ENCODE measurements at regions not wholly inside any gene's neighbourhood (a gene's known extent, or its start where the extent isn't known, plus 50 kb on each side); places are given as distances from the start of the nearest gene placed in this dataset.

DNA sequence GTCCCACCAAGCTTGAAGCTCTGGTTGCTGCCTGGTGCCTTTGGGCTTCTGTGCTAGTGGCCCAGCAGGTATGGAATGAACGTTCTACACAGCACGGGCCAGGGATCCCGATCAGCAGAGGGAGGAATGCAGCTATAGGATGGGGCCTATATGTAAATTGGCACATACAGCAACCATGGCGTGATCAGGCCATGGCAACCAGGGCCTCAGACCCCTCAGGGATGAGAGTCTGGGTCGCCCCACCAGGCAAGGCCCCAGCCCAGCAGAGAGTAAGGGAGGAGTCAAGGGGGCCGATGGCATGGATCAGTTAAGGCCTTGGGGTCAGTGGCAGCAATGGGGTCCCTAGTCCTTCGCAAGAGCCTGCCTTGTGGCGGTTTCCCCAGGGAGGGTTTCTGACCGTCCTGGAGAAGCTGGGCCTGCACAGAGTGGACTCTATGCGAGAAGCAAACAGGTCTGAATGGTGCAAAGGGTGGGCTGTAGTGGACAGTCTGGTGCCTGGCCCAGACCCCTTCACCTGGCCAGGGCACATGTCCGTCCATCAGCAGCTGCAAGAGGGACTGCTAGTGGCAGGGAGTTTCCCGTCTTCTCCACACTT lies 98.2 kb upstream of the SLC22A11 start:
- ChIA-PET POLR2A (no interaction called here), CTCF (ENCODE audit: low intra/inter-chr PET ratio) (no interaction called here)
- Histone ChIP-seq H3K79me2 (ENCODE audit: control insufficient read depth, insufficient read depth, low read length) (no peaks in the 10 kb centered on the region), H3K9me1 (ENCODE audit: control insufficient read depth, insufficient read depth, low read length) (peaks cover 7% of the 10 kb centered on the region), H4K20me1 (replicated peaks; ENCODE audit: control insufficient read depth, insufficient read depth, low read length) (peaks cover 9% of the 10 kb centered on the region; the same call in 1 of the 2 replicates), H3K36me3 (ENCODE audit: control insufficient read depth, insufficient read depth, low read length) (no peaks in the 10 kb centered on the region), H2AFZ (ENCODE audit: low read depth, low read length) (no peak overlapping the region), H3K4me3 (no peak overlapping the region), H3K9ac (ENCODE audit: insufficient read depth in 1 of 2, low read depth in 2 of 2, low read length in 2 of 2) (no peak overlapping the region), H3K9me3 (replicated peaks; ENCODE audit: control insufficient read depth, insufficient read depth, low read depth, low read length) (no peaks in the 10 kb centered on the region), H3K4me2 (ENCODE audit: insufficient read depth, low read length) (no peak overlapping the region), H3K4me1 (replicated peaks in 1 of 2; ENCODE audit: control insufficient read depth in 2 of 2, insufficient read depth in 2 of 2, low read length in 2 of 2) (0 out of 5 replicates have a peak, but pooled peaks cover 0 to 4% of the 10 kb centered on the region in 2 experiments), H3K27me3 (ENCODE audit: control insufficient read depth in 2 of 2, insufficient read depth in 2 of 2, low read length in 2 of 2) (peaks cover 27 to 58% of the 10 kb centered on the region in 2 experiments), H3K27ac (ENCODE audit: extremely low read depth, low read depth, low read length) (no peak overlapping the region)
- in situ Hi-C loops (cut with MboI) (no loop called here), intact Hi-C loops (cut with micrococcal nuclease) (no loop called here)
- no peak for TF ChIP-seq SNAPC5 (CRISPR knock-in tag; IDR thresholded peaks at IDR 0.05)
- no peak for DNase-seq (ENCODE audit: extremely low read depth in 1 of 4, low spot score in 3 of 4)
- no TSS peak for BruUV-seq (replicated peaks)
- 12% methylated on average over 12 of the region's 12 CpGs for WGBS (ENCODE audit: insufficient coverage, low coverage, missing lambda C conversion rate)
- ATAC-seq: no peak
- no peak for FAIRE-seq

GRCh38 chr11:64458997-64459396 lies 96.7 kb upstream of the SLC22A11 start:
- in situ Hi-C loops (cut with MboI): no loop called here
- Histone ChIP-seq H3K9ac (ENCODE audit: insufficient read depth in 1 of 2, low read depth in 2 of 2, low read length in 2 of 2) (no peak overlapping the region; a peak in 1 of 4 replicates), H3K9me3 (replicated peaks; ENCODE audit: control insufficient read depth, insufficient read depth, low read depth, low read length) (no peaks in the 10 kb centered on the region), H3K4me3 (no peak overlapping the region), H3K79me2 (ENCODE audit: control insufficient read depth, insufficient read depth, low read length) (no peaks in the 10 kb centered on the region), H3K4me1 (replicated peaks in 1 of 2; ENCODE audit: control insufficient read depth in 2 of 2, insufficient read depth in 2 of 2, low read length in 2 of 2) (0 out of 5 replicates have a peak, but pooled peaks cover 0 to 4% of the 10 kb centered on the region in 2 experiments), H3K27ac (ENCODE audit: extremely low read depth, low read depth, low read length) (no peak overlapping the region), H4K20me1 (replicated peaks; ENCODE audit: control insufficient read depth, insufficient read depth, low read length) (peaks cover 9% of the 10 kb centered on the region; the same call in 1 of the 2 replicates), H3K4me2 (ENCODE audit: insufficient read depth, low read length) (no peak overlapping the region), H3K36me3 (ENCODE audit: control insufficient read depth, insufficient read depth, low read length) (no peaks in the 10 kb centered on the region), H3K27me3 (ENCODE audit: control insufficient read depth in 2 of 2, insufficient read depth in 2 of 2, low read length in 2 of 2) (peaks cover 25 to 48% of the 10 kb centered on the region in 2 experiments), H3K9me1 (ENCODE audit: control insufficient read depth, insufficient read depth, low read length) (peaks cover 7% of the 10 kb centered on the region), H2AFZ (ENCODE audit: low read depth, low read length) (no peak overlapping the region)
- FAIRE-seq (no peak), ATAC-seq (no peak), DNase-seq (ENCODE audit: extremely low read depth in 1 of 4, low spot score in 3 of 4) (no peak)
- POLR2A ChIA-PET: interaction anchor here (0.6 kb wide), 1 partner anchor 69 kb away, joined by 3 read pairs; no protein-coding TSS in a partner anchor
- whole genome bisulfite sequencing (ENCODE audit: insufficient coverage, low coverage, missing lambda C conversion rate): 7% methylated on average over 10 of the region's 10 CpGs
- BruUV-seq (replicated peaks): no TSS peak
- CTCF ChIA-PET (ENCODE audit: low intra/inter-chr PET ratio): no interaction called here
- intact Hi-C loops (cut with micrococcal nuclease): no loop called here
- TF ChIP-seq, protein P1, sequence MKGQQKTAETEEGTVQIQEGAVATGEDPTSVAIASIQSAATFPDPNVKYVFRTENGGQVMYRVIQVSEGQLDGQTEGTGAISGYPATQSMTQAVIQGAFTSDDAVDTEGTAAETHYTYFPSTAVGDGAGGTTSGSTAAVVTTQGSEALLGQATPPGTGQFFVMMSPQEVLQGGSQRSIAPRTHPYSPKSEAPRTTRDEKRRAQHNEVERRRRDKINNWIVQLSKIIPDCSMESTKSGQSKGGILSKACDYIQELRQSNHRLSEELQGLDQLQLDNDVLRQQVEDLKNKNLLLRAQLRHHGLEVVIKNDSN (CRISPR knock-in tag; IDR thresholded peaks at IDR 0.05): no peak
- TF ChIP-seq MYNN (IDR thresholded peaks at IDR 0.05): no peak
- TF ChIP-seq MYNN (CRISPR knock-in tag; IDR thresholded peaks at IDR 0.05): no peak
- no peak for TF ChIP-seq NFXL1 (CRISPR knock-in tag; IDR thresholded peaks at IDR 0.05)
- no peak for TF ChIP-seq DMBX1 (CRISPR knock-in tag; IDR thresholded peaks at IDR 0.05; ENCODE audit: borderline replicate concordance)
- no peak for TF ChIP-seq ZNF830 (CRISPR knock-in tag; IDR thresholded peaks at IDR 0.05)
- TF ChIP-seq HEY1 (CRISPR knock-in tag; IDR thresholded peaks at IDR 0.05; ENCODE audit: borderline replicate concordance): no peak
- TF ChIP-seq ATF1 (CRISPR knock-in tag; IDR thresholded peaks at IDR 0.05): no peak
- no peak for TF ChIP-seq ATF1 (tag; IDR thresholded peaks at IDR 0.05)
- no peak for TF ChIP-seq RFX5 (IDR thresholded peaks at IDR 0.05; ENCODE audit: low read depth, low read length)
- TF ChIP-seq, protein P2, sequence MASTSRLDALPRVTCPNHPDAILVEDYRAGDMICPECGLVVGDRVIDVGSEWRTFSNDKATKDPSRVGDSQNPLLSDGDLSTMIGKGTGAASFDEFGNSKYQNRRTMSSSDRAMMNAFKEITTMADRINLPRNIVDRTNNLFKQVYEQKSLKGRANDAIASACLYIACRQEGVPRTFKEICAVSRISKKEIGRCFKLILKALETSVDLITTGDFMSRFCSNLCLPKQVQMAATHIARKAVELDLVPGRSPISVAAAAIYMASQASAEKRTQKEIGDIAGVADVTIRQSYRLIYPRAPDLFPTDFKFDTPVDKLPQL (IDR thresholded peaks at IDR 0.05; ENCODE audit: extremely low read depth, insufficient read length): no peak
- no peak for TF ChIP-seq KLF6 (CRISPR knock-in tag; IDR thresholded peaks at IDR 0.05; ENCODE audit: borderline replicate concordance)
- TF ChIP-seq ZNF586 (CRISPR knock-in tag; conservative IDR thresholded peaks at IDR 0.05): no peak
- no peak for TF ChIP-seq ZKSCAN1 (IDR thresholded peaks at IDR 0.05; ENCODE audit: low read depth, low read length)
- no peak for TF ChIP-seq ASH1L (IDR thresholded peaks at IDR 0.05; ENCODE audit: borderline replicate concordance, low read depth, partially characterized antibody)

All from K562 (cell line).